ENCODE measurements at regions not wholly inside any gene's neighbourhood (a gene's known extent, or its start where the extent isn't known, plus 50 kb on each side); places are given as distances from the start of the nearest gene placed in this dataset.

DNA sequence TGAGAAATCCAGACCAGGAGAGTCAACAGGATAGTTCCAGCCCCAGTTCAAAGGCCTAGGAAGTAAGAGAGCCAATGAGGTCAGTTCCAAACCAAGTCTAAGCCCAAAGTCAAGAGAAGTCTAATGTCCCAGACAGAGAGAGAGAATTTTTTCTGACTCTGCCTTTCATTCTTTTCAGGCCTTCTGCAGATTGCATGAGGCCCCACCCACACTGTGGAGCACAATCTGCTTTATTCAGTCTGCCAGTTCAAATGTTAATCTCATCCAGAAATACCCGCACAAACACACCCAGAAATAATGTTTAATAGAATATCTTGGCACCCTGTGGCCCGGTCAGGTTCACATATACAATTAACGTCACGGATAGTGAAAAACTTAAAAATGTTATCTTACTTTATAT, 962.4 kb upstream of the SOX9 start:
- Histone ChIP-seq H3K36me3 (ENCODE audit: control insufficient read depth, low read depth, low read length) (no peaks in the 10 kb centered on the region), H3K9me3 (ENCODE audit: control insufficient read depth, low read depth, low read length) (no peaks in the 10 kb centered on the region), H3K4me1 (ENCODE audit: control insufficient read depth, low read depth, low read length) (no peaks in the 10 kb centered on the region), H3K9ac (ENCODE audit: low read length) (no peak overlapping the region), H3K4me3 (ENCODE audit: low read length) (no peak overlapping the region), H3K27ac (ENCODE audit: low read length) (no peak overlapping the region), H3K27me3 (ENCODE audit: control insufficient read depth, insufficient read depth, low read length) (no peaks in the 10 kb centered on the region)

DNA sequence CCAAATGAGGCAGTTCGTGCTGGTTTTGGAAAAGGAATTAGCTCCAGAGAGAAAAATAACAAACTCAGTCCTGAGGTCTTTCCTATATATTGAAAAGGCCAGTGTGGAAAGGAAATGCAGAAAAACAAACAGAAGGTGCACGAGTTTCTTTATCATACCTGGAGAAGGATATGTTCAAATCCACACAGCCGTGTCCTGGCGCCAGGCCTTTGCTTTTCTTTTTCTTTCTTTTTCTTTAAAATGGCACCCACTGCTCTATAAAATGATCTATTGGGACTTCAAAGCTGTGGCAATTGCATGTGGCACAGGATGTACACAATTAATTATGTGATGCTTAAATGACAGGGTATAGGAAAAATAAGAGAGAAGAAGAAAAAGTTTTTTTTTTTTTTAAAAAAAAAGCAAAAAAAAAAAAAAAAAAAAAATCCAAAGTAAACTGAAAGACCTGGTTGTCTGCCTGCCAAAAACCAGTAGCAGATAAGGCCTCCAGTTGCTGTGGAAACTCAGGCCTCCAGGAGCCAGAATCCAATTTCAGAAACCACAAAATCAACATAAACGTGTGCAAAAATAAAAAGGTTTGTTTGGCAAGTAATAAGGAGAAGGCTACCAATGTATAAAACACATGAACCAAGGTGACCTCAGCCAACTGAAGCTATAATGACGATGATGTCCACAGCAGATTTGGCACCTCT, 957.6 kb upstream of the SOX9 start:
- Histone ChIP-seq H3K27me3 (ENCODE audit: control insufficient read depth, insufficient read depth, low read length) (no peaks in the 10 kb centered on the region), H3K27ac (ENCODE audit: low read length) (no peak overlapping the region), H3K4me3 (ENCODE audit: low read length) (no peak overlapping the region), H3K9me3 (ENCODE audit: control insufficient read depth, low read depth, low read length) (no peaks in the 10 kb centered on the region), H3K36me3 (ENCODE audit: control insufficient read depth, low read depth, low read length) (no peaks in the 10 kb centered on the region), H3K4me1 (ENCODE audit: control insufficient read depth, low read depth, low read length) (no peaks in the 10 kb centered on the region), H3K9ac (ENCODE audit: low read length) (no peak overlapping the region)

DNA sequence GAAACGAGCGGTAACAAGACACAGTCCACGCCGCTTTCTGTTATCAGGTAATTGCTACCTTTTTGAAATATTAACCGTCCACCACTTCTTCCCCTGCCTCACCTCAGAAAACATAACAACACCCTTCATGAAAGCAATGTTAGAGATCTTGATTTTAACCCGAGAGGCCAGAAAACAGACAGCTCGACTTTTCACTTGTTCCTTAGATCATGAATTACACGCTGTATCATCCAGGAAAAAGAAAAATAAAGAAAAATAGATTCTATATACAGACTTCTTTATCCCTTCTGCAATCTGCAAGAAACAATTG, 957.1 kb upstream of the SOX9 start:
- no peaks in the 10 kb centered on the region for H3K36me3 ChIP-seq (ENCODE audit: control insufficient read depth, low read depth, low read length)
- H3K27me3 ChIP-seq (ENCODE audit: control insufficient read depth, insufficient read depth, low read length) = no peaks in the 10 kb centered on the region
- no peaks in the 10 kb centered on the region for H3K4me1 ChIP-seq (ENCODE audit: control insufficient read depth, low read depth, low read length)
- H3K9me3 ChIP-seq (ENCODE audit: control insufficient read depth, low read depth, low read length) = no peaks in the 10 kb centered on the region
- H3K27ac ChIP-seq (ENCODE audit: low read length) = no peak overlapping the region
- H3K4me3 ChIP-seq (ENCODE audit: low read length) = no peak overlapping the region
- no peak overlapping the region for H3K9ac ChIP-seq (ENCODE audit: low read length)

DNA sequence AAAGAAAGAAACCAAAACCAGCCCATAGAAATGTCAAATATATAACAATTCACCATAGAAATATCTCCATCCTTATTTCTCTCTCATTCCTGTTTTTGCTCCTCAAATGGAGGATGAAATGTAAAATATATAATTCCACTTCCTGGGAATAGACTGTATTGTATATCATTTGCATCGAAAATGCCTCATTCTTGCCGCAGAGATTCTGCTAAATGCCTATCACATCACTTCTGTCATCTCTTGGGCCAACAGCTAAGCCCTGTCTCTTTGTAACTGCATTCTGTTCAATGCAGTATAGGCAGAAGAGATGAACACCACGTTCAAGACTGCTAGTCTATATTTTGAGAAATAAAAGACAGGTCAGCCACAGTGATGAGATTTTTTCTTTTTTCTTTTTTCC, 956.3 kb upstream of the SOX9 start:
- Histone ChIP-seq H3K9ac (ENCODE audit: low read length) (no peak overlapping the region), H3K27me3 (ENCODE audit: control insufficient read depth, insufficient read depth, low read length) (no peaks in the 10 kb centered on the region), H3K4me3 (ENCODE audit: low read length) (no peak overlapping the region), H3K4me1 (ENCODE audit: control insufficient read depth, low read depth, low read length) (no peaks in the 10 kb centered on the region), H3K27ac (ENCODE audit: low read length) (no peak overlapping the region), H3K36me3 (ENCODE audit: control insufficient read depth, low read depth, low read length) (no peaks in the 10 kb centered on the region), H3K9me3 (ENCODE audit: control insufficient read depth, low read depth, low read length) (no peaks in the 10 kb centered on the region)

DNA sequence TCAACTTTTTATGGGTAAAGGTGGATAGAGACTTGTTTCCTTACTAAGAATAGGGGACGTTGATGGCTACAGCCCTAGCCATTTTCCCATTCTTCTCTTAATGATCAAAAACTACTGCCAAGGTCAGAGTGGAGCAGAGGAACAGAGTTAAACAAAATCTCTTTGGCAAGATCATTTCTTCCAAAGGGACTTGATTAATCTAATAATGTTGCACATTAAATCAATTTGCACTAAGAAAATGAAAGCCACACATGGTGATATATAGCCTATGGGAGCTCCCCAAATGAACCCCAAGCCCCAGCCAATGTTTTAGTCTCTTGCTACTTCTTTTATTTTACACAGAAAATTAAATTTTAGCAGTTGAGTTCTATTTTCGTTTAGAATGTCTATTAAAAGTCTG, 954.5 kb upstream of the SOX9 start:
- H3K9ac ChIP-seq (ENCODE audit: low read length) = no peak overlapping the region
- no peak overlapping the region for H3K27ac ChIP-seq (ENCODE audit: low read length)
- no peak overlapping the region for H3K4me3 ChIP-seq (ENCODE audit: low read length)
- H3K27me3 ChIP-seq (ENCODE audit: control insufficient read depth, insufficient read depth, low read length) = no peaks in the 10 kb centered on the region
- H3K9me3 ChIP-seq (ENCODE audit: control insufficient read depth, low read depth, low read length) = no peaks in the 10 kb centered on the region
- no peaks in the 10 kb centered on the region for H3K4me1 ChIP-seq (ENCODE audit: control insufficient read depth, low read depth, low read length)
- H3K36me3 ChIP-seq (ENCODE audit: control insufficient read depth, low read depth, low read length) = no peaks in the 10 kb centered on the region

DNA sequence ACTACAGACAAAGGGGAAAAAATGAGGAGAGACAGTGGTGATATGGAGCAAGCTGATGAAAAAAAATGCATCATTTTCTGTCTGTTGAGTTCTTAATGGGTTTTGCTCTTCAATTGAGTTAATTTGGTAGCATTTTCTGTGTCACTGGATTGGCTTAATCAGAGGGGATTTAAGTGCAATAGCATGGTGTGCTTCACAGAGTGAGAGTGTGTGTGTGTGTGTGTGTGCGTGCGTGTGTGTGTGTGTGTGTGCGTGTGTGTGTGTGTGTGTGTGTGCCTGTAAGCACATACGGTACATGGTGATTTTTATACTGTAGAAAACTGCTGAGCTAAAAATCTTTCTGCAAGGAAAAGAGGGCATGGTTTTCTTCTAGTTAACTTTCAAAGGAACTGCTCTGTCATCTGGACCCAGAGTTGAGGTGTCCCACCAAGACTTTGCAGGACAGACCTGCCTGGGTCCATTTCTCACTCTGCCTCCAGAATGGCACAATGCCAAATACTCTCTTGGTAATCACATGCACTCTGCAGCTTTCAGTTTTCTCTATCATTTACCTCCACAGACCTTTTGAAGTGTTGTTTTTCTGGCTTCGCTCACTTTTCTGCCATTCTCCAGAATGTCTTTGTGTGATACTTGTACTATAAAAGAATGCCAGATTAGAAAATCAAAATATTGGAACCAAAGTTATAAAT, 952.6 kb upstream of the SOX9 start:
- H3K27ac ChIP-seq (ENCODE audit: low read length) = no peak overlapping the region
- no peaks in the 10 kb centered on the region for H3K27me3 ChIP-seq (ENCODE audit: control insufficient read depth, insufficient read depth, low read length)
- no peaks in the 10 kb centered on the region for H3K9me3 ChIP-seq (ENCODE audit: control insufficient read depth, low read depth, low read length)
- no peak overlapping the region for H3K4me3 ChIP-seq (ENCODE audit: low read length)
- no peak overlapping the region for H3K9ac ChIP-seq (ENCODE audit: low read length)
- no peaks in the 10 kb centered on the region for H3K36me3 ChIP-seq (ENCODE audit: control insufficient read depth, low read depth, low read length)
- H3K4me1 ChIP-seq (ENCODE audit: control insufficient read depth, low read depth, low read length) = no peaks in the 10 kb centered on the region

DNA sequence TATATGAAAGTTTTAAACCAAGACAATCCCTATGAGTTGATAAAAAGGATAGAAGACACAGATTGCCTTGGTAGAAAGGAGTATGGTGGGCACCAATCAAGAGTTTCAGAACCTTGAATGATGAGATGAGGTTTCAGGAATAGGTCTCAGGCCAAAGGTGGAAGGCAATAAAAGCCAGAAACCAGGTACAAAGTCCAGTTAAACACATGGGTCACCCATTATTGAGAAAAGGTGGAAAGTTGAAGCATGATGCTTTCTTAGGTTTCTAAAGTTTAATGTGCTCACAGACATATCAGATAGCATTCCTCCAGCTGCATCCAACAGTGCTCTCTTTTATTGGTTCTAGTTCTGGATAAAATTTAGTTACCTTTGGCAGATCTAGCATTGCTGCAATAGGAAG, 950.8 kb upstream of the SOX9 start:
- Histone ChIP-seq H3K27ac (ENCODE audit: low read length) (no peak overlapping the region), H3K36me3 (ENCODE audit: control insufficient read depth, low read depth, low read length) (no peaks in the 10 kb centered on the region), H3K27me3 (ENCODE audit: control insufficient read depth, insufficient read depth, low read length) (no peaks in the 10 kb centered on the region), H3K9ac (ENCODE audit: low read length) (no peak overlapping the region), H3K9me3 (ENCODE audit: control insufficient read depth, low read depth, low read length) (no peaks in the 10 kb centered on the region), H3K4me3 (ENCODE audit: low read length) (no peak overlapping the region), H3K4me1 (ENCODE audit: control insufficient read depth, low read depth, low read length) (no peaks in the 10 kb centered on the region)

DNA sequence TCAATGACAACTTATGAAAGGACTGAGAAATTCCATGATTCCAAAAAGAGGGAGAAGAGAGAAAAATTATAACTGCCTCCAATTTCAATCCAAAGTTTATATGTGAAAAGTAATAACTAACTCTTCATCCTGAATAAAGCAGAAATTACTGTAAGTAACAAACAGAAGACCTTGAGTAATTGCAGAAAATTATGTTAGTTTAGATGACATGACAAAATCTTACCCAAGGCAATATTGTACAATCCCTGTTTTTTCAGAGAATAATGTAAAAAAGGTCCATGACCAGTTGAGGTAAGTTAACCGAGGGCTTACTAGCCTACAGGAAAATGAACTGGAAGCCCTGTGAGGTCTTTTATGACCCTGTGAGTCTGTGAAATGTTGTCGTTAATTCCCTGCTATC, 949.5 kb upstream of the SOX9 start:
- Histone ChIP-seq H3K9me3 (ENCODE audit: control insufficient read depth, low read depth, low read length) (no peaks in the 10 kb centered on the region), H3K27me3 (ENCODE audit: control insufficient read depth, insufficient read depth, low read length) (no peaks in the 10 kb centered on the region), H3K27ac (ENCODE audit: low read length) (no peak overlapping the region), H3K4me3 (ENCODE audit: low read length) (no peak overlapping the region), H3K4me1 (ENCODE audit: control insufficient read depth, low read depth, low read length) (no peaks in the 10 kb centered on the region), H3K9ac (ENCODE audit: low read length) (no peak overlapping the region), H3K36me3 (ENCODE audit: control insufficient read depth, low read depth, low read length) (no peaks in the 10 kb centered on the region)

DNA sequence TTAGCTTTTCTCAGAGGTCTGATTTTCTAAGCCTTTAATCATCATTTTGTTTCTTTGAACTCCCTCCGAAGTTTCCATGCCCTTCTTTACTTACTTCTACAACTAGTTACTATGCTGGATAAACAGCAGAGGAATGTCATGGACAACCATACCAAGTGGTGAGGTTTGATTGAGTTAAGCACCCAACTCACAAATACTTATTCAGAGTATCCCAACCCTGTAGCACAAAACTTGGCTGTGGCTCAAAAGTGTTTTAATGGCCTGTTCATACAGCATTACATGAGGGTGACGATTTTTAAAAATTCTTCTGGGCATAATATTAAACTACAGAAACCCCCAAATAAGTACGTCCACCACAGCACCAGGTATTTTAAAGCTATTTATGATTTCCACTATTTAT, 946.8 kb upstream of the SOX9 start:
- no peaks in the 10 kb centered on the region for H3K36me3 ChIP-seq (ENCODE audit: control insufficient read depth, low read depth, low read length)
- H3K4me3 ChIP-seq (ENCODE audit: low read length) = no peak overlapping the region
- no peaks in the 10 kb centered on the region for H3K27me3 ChIP-seq (ENCODE audit: control insufficient read depth, insufficient read depth, low read length)
- H3K9ac ChIP-seq (ENCODE audit: low read length) = no peak overlapping the region
- H3K9me3 ChIP-seq (ENCODE audit: control insufficient read depth, low read depth, low read length) = no peaks in the 10 kb centered on the region
- H3K27ac ChIP-seq (ENCODE audit: low read length) = no peak overlapping the region
- H3K4me1 ChIP-seq (ENCODE audit: control insufficient read depth, low read depth, low read length) = no peaks in the 10 kb centered on the region

DNA sequence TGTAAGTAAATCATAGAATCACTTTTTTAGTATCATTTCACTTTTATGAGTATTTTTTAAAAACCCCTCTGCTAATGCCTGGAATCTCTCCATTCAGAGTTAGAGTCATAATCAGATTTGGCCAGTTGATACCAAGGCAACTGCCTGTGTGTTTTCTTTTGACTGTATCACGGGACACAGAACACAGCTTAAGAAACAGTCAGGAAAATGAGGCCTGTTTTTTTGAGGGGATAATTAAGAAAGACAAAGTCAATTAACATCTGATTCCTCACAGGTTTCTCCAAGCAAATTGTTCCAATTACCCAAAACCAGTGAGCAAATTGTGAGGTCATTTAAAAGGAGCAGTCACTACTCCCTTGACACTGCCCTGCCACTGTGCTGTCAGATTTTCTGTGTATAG, 944.5 kb upstream of the SOX9 start:
- H3K27me3 ChIP-seq (ENCODE audit: control insufficient read depth, insufficient read depth, low read length) = no peaks in the 10 kb centered on the region
- no peak overlapping the region for H3K27ac ChIP-seq (ENCODE audit: low read length)
- no peaks in the 10 kb centered on the region for H3K9me3 ChIP-seq (ENCODE audit: control insufficient read depth, low read depth, low read length)
- H3K9ac ChIP-seq (ENCODE audit: low read length) = no peak overlapping the region
- H3K4me3 ChIP-seq (ENCODE audit: low read length) = no peak overlapping the region
- H3K36me3 ChIP-seq (ENCODE audit: control insufficient read depth, low read depth, low read length) = no peaks in the 10 kb centered on the region
- no peaks in the 10 kb centered on the region for H3K4me1 ChIP-seq (ENCODE audit: control insufficient read depth, low read depth, low read length)

DNA sequence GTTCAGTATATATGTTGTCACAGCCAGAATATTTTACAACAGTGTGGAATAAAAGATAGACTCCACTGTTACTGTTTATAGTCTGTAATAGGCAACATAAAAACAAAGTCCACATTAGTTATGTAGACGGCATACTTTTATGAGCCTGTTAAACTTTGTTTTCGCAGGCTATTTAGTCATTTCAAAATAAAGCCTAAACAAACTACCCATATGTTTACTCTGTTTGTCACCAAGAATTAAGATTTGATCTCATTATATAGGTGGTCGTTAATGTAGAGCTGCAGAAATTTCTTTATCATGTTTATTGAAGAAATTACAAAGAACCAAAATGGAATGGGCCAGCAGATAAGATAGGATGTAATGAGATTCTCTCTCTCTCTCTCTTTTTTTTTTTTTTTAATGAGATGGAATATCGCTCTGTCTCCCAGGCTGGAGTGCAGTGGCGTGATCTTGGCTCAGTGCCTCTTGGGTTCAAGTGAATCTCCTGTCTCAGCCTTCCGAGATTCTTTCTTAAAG, 943.8 kb upstream of the SOX9 start:
- H3K27me3 ChIP-seq (ENCODE audit: control insufficient read depth, insufficient read depth, low read length) = no peaks in the 10 kb centered on the region
- no peaks in the 10 kb centered on the region for H3K9me3 ChIP-seq (ENCODE audit: control insufficient read depth, low read depth, low read length)
- no peaks in the 10 kb centered on the region for H3K36me3 ChIP-seq (ENCODE audit: control insufficient read depth, low read depth, low read length)
- H3K27ac ChIP-seq (ENCODE audit: low read length) = no peak overlapping the region
- no peak overlapping the region for H3K4me3 ChIP-seq (ENCODE audit: low read length)
- H3K4me1 ChIP-seq (ENCODE audit: control insufficient read depth, low read depth, low read length) = no peaks in the 10 kb centered on the region
- H3K9ac ChIP-seq (ENCODE audit: low read length) = no peak overlapping the region

DNA sequence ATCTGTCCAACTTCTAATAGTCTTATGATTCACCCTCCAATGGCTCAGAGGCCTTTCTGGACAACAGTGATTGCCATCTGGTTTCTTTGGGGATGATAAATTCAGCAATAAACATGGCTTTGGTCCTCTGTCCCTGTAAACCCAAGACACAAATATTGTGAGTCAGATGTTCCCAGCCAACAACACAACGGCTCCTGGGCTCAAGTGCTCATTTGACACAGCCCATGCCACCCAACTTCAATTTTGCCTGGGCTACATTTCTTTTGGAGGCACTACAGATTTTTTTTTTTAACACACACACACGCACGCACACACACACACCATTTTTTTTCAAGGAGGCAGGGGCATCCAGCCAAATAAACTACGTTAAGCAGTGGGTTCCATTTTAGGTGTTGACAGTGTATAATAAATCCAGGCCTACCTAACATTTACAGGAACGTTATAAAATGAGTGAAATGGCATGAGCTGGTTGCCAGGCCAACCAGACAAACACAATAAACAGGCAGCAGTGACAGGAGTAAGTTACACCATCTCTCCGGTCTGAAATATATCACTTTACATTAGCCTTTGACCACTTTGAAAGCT, 939.9 kb upstream of the SOX9 start:
- Histone ChIP-seq H3K9ac (ENCODE audit: low read length) (no peak overlapping the region), H3K27ac (ENCODE audit: low read length) (no peak overlapping the region), H3K27me3 (ENCODE audit: control insufficient read depth, insufficient read depth, low read length) (no peaks in the 10 kb centered on the region), H3K4me3 (ENCODE audit: low read length) (no peak overlapping the region), H3K9me3 (ENCODE audit: control insufficient read depth, low read depth, low read length) (no peaks in the 10 kb centered on the region), H3K4me1 (ENCODE audit: control insufficient read depth, low read depth, low read length) (no peaks in the 10 kb centered on the region), H3K36me3 (ENCODE audit: control insufficient read depth, low read depth, low read length) (no peaks in the 10 kb centered on the region)

All from iPS-18a (cell line).